HG02884 (cell line): ENCODE measurements at regions not wholly inside any gene's neighbourhood (a gene's known extent, or its start where the extent isn't known, plus 50 kb on each side); places are given as distances from the start of the nearest gene placed in this dataset.

Source experiments
- ATAC-seq: cut with Tn5 transposase; IDR thresholded peaks from one replicate; pipeline ENCODE4 v1.9.1; 2021; ENCODE audit warnings: mild to moderate bottlenecking, moderate library complexity; ENCODE audit not compliant: unreplicated experiment

DNA sequence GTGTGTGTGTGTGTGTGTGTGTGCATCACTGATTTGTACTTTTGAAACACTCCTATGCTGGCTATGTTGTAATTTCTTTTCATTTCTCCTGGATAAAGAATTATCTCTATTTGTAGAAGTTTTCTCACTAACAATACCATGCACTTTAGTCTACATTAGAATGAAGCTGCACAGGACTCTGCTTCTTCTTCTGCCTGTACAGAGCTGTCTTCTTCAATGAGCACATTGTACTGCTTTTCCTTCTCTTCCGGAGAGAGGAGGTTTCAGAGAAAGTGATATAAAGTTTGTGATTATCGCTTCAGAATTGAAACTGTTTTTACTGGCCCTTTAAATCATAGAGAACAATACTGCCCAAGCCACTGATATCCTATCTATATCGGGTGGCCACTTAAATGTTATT lies 677.0 kb downstream of the NR2F1-AS1 start:
- ATAC-seq, result no peak

DNA sequence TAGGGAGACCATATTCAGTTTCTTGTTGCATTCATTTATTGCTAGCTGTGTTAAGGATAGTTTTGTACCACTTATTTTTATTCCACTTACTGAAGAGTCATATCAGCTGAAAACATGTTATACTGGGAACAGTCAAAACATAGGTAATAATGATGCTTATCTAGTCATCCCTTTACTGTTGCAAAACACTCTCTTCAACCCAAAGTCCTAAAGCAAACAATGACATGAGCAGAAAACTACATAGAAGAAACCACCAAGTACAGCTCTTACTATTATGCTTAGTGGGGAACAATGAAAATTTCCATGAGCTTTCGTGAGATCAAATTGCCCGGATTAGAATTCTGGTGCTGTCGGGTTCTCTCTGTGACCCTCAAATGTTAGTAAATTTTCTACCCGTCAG lies 681.4 kb downstream of the NR2F1-AS1 start:
- ATAC-seq, result no peak

DNA sequence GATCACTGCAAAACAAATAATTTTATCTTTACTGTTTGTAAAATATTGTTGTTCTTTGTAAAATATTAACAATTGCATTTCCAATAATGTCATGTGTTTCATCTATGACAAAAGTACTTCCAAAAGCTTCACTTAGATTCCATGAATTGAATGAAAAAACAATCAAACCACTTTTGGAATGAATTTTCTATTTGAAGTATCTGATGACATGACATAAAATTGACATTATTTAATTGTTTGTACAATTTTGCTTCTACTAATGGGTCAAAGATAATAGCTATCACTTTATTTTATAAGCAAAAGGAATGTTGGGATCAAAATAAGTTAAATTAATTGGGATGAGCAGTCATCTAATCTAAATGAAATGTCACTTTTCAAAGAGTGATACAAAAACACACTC lies 684.3 kb downstream of the NR2F1-AS1 start:
- ATAC-seq, result no peak

DNA sequence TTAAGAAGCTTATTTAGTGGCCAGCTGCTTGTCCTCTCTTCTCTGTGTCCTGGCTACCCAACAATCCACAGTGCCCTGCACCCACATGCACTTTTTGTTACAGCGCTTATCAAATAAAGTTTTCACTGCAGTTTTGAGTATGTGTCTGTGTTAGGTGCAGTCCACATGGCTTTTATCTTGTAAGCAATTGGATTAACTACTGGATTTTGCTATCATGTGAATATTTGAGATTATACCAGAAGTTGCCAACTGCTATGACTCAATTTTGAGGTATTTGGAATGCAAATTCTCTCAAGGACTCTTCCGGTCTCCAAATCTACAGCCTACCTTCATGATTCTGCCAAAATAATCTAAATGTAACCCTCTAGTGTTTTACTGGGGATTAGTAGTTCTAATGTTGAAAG lies 690.2 kb downstream of the NR2F1-AS1 start:
- ATAC-seq, result no peak

DNA sequence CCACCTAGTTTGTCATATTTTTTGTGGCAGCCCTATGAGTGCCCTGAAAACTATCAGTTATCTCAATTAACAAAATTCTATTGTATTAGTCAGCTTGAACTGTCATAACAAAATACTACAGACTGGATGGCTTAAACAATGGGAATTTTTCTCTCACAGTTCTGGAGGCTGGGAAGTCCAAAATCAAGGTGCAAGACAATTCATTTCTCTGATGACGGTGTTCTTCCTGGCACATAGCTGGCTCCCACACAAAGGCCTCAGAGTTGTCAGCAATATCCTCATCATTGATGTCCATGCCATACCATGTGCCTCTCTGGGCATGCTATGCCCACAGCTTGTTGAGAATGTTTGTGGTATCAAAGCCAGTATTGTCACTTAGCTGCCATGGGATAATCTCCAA lies 691.9 kb downstream of the NR2F1-AS1 start:
- no peak for ATAC-seq

DNA sequence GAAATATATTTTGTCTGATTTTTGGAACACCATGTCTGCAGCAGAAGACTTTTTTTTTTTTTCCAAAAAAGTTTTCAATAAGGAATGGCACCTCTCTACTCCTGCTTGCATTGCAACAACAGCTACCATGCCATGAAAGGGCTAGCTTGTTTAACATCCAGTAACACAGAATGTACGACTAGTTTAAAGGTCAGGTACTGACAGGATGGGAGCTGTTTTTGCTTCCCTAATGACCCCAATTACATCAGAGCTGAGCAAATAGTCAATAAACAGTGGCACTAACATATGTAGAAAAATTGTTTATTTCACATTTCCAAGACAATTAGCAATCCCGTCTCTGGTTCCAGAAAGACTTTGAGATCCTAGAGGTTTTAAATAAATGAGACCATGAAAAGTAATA lies 693.8 kb downstream of the NR2F1-AS1 start:
- ATAC-seq, result no peak

DNA sequence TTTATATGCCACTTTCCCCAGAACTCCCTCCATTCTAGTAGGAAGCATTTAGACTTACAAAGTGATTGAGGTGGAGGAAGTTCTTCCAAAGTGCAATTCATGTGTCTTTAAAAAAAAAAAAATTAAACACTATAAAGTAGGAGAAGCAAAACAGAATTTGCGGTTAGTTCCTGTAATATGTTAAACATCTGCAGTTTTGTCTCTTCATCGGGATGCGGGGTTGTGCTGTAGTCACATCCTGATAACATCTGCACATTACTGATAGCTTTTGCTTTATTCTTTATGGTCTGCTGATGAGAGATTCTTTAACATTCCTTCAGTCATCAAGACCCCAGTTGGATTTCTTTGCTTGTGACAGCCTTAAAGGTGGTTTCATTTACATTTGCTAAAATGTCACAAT lies 694.3 kb downstream of the NR2F1-AS1 start:
- ATAC-seq, result no peak

DNA sequence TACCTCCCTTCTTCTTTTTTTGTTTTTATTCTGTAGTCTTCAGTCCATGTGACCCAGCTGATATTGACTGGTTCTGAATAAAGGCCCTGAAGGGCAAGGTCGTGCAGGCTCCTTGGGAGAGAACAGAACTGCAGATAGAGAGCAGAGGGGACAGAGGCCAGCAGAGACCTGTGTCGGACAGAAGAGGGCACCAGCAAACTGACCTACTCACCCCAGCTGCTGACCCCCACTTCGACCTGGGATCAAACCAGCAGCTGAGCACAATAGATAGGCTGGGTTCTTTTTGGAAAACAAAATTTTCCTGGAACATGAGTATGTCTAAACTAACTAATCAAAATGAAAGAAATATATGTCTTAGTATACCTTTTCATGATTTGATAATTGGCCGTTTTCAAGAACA lies 695.1 kb downstream of the NR2F1-AS1 start:
- no peak for ATAC-seq

DNA sequence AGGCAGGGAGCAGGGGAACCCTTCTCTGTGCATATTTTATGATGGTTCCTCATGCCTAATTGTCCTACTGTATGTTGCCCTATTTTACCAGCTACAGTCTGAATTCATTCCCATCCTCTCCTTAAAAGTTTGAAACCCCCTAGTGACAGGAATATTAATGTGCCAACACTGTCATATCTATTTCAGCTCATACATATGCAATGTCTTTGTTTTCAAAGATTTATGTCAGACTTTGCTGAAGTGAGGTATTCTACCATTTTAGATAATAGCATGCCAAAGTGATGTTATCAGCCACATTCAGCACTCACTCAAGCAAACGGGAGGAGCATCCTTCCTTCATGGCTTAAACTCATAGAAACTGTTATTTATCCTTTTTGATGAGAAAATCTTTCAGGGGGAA lies 696.5 kb downstream of the NR2F1-AS1 start:
- no peak for ATAC-seq

DNA sequence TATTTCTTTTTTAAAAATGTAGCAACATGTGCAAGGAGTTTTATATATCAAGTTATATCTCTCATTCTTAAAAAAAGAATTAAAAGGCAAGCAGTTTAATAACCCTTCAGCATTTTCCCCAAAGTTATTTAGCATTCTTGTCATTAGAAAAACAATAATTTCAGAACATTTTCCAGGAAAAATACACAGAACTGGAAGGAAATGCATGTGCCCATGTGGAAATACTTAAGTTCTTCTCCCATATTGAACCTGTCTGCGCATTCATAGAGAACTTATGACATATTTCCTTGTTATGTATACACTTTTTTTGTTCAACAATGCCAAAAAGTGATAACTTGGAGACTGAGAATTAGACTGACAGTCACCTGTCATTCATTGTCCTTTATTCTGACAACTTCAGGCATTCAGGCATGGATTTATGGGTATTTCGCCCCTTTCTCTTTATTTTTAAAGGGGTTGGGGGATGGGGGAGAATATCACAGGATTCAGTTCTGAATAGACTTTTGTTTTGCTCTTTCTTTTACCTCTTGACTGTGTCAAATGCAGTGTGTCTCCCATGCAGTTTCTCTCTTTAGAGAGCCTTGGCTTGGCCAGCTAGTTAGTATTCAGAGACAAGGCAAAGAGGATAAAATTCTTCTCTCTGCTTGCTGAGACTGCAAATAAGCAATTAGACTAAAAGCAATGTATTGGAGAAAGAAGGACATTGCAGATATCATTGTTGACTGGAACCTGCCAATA lies 701.0 kb downstream of the NR2F1-AS1 start:
- no peak for ATAC-seq

DNA sequence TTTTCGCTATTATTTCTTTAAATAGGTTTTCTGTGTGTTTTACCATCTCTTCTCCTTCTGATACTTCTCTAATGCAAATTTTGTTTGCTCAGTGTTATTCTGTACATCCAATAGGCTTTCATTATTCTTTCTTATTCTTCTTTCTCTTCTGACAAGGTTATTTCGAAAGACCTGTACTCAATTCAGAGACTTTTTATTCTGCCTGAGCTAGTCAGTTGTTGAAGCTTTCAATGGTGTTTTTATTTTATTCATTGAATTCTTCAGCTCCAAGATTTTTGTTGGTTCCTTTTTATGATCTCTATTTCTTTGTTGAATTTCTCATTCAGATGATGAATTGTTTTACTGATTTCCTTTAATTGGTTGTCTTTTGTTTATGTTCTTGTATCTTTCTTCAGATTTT lies 706.2 kb downstream of the NR2F1-AS1 start:
- no peak for ATAC-seq

DNA sequence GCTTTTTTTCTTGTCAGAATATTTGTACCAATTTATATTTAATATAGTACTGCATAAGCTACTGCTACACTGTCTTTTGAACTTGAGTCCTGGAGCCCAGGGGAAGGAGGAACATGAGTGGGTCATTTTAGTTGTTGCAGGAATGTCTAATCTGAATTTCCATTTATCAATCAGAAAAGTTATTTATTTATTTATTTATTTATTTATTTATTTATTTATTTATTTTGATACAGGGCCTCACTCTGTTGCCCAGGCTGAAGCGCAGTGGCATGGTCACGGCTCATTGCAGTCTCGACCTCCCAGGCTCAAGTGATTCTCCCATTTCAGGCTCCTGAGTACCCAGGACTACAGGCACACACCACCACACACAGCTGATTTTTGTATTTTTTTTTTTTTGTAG lies 712.6 kb downstream of the NR2F1-AS1 start:
- no peak for ATAC-seq

DNA sequence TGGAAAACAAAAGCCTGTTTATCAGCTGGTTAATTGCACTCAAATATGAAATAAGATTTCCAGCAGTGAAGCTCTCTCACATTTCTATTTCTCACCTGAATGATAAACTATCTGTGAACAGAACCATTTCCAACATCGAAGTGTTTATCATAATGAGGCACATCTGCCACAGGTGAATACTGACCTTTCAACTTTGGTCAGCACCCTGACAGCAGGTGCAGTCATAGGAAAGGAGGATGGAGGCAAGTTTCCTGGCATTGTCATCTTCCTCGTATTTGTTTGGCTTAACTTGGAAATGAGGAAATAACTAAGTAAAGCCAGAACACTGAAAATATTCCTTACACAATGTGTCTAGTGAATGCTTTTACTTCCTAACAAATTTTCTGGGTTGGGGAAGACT lies 716.4 kb downstream of the NR2F1-AS1 start:
- ATAC-seq, result no peak

DNA sequence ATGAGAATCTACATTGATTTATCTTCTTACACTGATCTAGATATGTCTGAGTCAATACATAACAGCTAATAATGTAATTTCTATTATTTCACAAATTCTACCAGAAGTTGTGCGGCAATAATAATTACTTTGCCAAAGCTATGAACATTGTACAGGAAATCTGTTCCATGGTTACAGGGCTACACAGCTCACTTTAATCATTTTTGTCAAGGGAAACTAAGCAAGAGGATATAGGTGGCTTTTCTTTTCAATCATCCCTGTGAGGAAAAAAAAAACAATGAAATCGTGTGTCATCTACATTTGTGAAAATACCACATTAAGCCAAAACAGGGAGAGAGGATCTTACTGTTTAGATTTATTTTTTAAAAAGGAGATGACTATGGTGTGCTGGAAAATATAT lies 717.4 kb downstream of the NR2F1-AS1 start:
- ATAC-seq, result no peak

DNA sequence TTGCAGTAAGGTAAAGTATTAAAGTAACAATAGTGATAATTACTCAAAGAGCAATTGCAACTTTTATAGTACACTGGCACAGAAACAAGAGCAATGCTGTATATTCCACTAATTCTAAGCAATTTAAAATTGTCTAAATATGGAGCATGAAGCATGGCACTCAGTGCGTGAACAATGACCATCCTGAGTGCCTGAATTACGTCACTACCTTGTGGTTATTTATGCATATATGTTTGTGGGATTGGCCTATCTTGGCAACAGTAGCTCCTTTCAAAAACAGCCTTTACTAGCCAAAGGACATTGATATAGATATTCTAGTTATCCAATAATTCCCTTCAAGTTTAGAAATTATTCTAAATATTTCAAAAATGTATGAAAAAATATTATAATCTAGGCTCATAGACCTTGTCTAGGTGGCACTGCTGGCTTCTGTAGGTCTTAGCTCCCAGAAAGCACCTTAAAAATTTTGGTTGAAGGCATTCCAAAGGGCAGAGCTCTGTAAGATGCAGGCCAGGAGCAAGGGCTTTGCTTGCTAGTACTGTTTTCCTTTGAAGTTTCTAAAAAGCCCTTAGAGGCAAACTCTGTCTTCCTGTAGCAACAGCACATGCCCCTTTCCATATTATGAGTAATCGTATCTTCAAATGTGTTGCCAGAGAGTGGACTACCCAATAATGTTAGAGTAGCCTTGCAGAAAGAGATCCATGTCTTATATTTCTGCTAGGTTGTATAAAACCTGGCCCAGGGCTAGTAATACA lies 719.3 kb downstream of the NR2F1-AS1 start:
- ATAC-seq, result no peak

DNA sequence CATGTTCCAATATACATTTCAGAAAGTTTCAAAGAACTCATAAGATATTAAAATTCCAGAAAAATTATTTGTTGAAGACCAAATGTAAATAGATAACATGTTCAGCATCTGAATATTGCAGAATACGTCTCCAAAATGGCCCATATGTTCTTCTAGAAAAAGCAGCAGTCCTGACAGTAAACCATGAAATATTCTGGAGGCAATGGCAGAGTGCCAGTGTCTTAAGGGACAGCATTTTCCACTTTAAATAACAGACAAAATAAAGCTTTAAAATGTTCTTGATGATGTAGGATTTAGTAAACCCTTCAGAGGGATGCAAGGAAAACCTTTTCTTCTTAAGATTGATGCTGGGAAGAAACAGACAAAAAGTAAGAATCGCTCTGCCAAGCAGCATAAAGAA lies 721.0 kb downstream of the NR2F1-AS1 start:
- ATAC-seq, result no peak

DNA sequence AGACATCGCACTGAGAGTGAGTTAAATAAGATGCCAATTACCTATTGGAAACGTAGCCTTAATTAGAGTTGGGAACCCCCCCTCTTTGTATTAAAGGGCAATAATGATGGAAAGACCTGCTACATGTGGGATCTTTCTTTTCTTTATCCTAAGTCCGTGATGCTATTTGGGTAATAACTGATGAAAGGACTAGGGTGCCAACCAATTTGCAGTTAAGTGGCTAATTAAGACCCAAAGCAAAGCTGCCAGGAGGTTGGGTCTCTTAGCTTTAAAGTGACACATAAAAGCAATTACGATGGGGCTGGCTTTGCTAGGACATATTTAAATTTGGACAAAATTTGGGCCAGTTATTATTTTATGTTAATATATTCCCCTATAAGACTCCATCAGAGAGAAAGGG lies 728.8 kb downstream of the NR2F1-AS1 start:
- ATAC-seq, result no peak

DNA sequence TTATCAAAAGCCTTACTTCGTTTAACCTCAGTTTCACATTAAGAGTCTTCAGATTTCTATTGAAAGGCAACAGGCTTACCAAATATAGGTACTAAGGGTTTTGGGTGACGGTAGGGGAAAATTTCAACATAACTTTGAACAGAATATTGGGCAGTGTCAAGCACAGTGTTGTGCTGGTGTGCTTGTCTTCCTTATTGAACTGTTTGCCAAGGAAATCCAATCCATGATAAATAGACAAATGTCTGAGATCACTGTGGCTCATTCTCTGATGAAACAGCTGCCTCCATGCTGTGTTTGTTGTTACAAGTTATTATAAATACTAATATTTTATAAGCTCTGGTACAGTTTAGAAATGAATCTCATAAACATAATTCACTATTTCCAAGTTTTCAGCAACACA lies 730.1 kb downstream of the NR2F1-AS1 start:
- ATAC-seq, result no peak

DNA sequence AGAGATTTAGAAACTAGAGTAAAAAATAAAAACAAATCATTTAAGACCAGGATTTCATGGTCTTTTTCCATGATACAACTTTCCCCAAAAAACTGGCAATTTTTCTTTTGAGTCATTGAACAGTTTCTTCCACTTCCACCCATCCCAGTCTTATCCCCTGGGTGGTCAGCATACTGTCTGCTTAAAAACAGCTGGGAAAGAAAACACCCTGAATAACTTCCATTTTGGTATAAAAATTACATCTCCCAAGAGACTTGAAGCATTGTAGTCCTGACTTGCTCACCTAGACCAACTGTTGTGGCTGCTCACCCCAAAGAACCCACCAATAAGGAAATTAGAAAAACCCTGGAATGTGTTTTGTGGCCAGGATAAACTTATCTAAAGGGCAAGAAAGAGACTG lies 731.3 kb downstream of the NR2F1-AS1 start:
- no peak for ATAC-seq

DNA sequence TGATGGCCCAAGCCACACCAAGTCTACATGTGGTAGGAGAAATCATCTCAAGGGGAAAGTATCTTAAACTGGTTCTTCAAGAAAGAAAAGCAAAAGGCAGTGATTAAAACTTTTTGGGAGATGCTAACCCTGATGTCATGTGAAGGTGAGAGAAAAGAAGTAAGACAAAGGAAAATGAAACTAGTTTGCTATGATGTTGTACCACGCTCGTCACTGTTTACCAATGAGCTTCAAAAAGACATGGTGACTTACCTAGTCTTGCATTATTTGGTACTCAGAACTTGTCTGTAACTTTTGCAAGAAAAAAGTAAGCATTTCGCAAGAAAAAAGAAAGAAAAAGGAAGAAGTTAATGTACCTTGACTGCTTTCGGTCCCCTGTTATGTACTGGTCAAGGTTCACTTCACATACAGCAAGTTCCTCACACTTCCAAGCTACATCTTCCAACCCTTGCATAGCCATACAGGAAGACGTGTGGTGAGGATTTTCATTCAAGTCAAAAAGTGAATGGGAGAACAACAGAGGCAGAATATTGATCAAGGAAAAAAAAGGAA lies 739.3 kb downstream of the NR2F1-AS1 start:
- no peak for ATAC-seq

DNA sequence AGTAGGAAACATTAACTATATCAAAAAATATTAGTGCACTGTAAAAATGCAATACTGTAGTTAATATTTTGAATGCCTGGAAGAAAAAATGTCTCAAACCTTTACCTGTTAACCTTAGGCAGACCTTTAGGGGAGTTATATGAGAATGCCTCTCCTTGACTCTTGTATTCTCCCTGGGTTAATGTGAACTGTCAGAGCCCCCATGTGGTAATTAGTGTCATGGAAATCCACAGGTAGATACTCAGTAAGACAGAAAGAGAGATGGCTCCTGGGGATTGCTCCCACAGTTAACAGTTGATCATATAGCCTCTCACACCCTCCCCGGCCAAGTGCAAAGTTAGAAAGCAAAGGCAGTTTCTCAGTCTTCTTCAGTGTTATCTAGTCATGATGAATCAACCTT lies 742.8 kb downstream of the NR2F1-AS1 start:
- ATAC-seq, result no peak
